ENCODE measurements at regions not wholly inside any gene's neighbourhood (a gene's known extent, or its start where the extent isn't known, plus 50 kb on each side); places are given as distances from the start of the nearest gene placed in this dataset.
A peak's percentile ranks its signal among the peaks of the same experiment; 100 is the strongest.

DNA sequence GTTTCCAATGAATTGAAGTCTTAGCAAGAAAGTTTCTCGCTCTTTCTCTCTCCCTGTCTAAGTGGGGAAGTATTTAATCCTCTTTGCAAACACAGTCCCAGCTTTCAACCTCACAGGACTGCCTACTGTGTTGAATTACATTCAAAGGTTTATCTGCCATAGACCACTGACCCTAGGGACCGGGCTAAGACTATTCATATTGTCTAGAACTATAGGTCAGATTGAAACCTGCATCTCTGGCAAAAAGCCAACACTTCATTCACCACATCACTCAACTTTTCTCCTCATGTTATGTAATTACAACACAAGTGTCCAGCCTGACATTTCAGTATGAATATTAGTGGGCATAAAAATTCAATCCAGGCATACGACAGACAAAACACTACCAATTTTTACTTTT lies 314.7 kb upstream of the RSPO3 start:
- Histone ChIP-seq H3K36me3 (no peaks in the 10 kb centered on the region), H3K4me3 (no peak overlapping the region), H3K9me3 (ENCODE audit: low read depth) (no peaks in the 10 kb centered on the region), H3K27me3 (no peaks in the 10 kb centered on the region), H3K4me1 (ENCODE audit: low read depth) (peaks cover 4% of the 10 kb centered on the region), H3K27ac (no peak overlapping the region)
- TF ChIP-seq, protein P1, sequence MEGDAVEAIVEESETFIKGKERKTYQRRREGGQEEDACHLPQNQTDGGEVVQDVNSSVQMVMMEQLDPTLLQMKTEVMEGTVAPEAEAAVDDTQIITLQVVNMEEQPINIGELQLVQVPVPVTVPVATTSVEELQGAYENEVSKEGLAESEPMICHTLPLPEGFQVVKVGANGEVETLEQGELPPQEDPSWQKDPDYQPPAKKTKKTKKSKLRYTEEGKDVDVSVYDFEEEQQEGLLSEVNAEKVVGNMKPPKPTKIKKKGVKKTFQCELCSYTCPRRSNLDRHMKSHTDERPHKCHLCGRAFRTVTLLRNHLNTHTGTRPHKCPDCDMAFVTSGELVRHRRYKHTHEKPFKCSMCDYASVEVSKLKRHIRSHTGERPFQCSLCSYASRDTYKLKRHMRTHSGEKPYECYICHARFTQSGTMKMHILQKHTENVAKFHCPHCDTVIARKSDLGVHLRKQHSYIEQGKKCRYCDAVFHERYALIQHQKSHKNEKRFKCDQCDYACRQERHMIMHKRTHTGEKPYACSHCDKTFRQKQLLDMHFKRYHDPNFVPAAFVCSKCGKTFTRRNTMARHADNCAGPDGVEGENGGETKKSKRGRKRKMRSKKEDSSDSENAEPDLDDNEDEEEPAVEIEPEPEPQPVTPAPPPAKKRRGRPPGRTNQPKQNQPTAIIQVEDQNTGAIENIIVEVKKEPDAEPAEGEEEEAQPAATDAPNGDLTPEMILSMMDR (IDR thresholded peaks at IDR 0.05; ENCODE audit: low read depth, low read length): no peak
- DNase-seq (ENCODE audit: low read depth in 1 of 2, low spot score in 1 of 2): no peak

DNA sequence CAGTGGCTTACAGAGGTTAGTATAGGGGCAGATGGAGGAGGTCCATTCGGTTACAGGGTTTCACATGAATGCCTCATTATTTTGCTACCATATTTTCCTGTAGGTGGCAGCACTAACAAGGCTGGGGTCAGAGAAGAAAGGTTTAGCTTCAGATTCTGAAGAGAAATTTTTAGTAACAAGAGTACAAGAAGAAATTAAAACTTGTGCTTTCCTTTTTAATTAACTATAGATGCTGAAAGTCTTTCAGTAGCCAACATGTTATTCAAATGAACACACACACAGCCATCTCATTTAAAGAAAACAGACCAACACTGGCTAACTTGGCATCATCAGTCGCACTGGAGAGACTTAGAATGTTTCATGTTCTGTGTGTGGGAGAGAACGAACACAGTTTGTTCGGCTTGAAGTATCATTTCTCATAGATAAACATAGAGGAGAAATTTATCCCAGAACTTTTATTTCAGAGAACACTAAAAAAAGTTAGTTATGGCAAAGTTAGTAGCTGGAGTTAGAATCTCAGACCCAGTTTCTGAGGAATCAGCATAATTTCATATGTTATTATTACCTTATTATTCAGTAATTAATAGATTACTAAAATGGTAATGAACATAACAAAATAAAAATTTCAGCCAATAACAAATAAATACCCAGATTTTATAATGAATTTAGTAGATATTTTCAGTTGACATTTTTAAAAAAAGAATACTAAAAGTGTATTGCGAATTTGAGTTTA lies 314.0 kb upstream of the RSPO3 start:
- Histone ChIP-seq H3K4me1 (ENCODE audit: low read depth) (peaks cover 6% of the 10 kb centered on the region), H3K36me3 (no peaks in the 10 kb centered on the region), H3K4me3 (no peak overlapping the region), H3K9me3 (ENCODE audit: low read depth) (no peaks in the 10 kb centered on the region), H3K27ac (no peak overlapping the region), H3K27me3 (no peaks in the 10 kb centered on the region)
- TF ChIP-seq, protein P1 (IDR thresholded peaks at IDR 0.05; ENCODE audit: low read depth, low read length): peak; percentile 74
- DNase-seq (ENCODE audit: low read depth in 1 of 2, low spot score in 1 of 2): peak; percentile 70 to 71

DNA sequence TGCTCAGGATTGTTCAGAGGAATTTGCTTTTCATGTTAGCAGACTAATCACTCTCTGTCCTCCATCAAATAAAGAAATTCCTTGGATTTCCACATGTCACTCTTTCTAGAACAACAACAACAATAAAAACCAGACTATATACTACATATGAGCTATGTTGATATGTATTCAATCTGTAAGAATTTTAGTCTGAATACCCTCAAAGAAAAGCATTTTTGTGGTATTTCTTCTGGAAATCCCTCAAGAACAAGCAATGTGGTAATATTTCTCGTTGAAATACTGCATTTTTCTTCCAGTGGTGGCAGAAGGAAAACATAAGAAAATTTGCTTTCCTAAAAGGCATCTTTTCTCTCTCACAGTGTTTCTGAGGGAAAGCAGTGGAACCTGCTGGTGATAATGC lies 312.6 kb upstream of the RSPO3 start:
- H3K27me3 ChIP-seq: no peaks in the 10 kb centered on the region
- peak in 1 of 2 donors; percentile 5 for DNase-seq (ENCODE audit: low read depth in 1 of 2, low spot score in 1 of 2)
- no peak overlapping the region for H3K27ac ChIP-seq
- no peaks in the 10 kb centered on the region for H3K36me3 ChIP-seq
- H3K4me3 ChIP-seq: no peak overlapping the region
- TF ChIP-seq, protein P1 (IDR thresholded peaks at IDR 0.05; ENCODE audit: low read depth, low read length): no peak
- peaks cover 6% of the 10 kb centered on the region for H3K4me1 ChIP-seq (ENCODE audit: low read depth)
- no peaks in the 10 kb centered on the region for H3K9me3 ChIP-seq (ENCODE audit: low read depth)

DNA sequence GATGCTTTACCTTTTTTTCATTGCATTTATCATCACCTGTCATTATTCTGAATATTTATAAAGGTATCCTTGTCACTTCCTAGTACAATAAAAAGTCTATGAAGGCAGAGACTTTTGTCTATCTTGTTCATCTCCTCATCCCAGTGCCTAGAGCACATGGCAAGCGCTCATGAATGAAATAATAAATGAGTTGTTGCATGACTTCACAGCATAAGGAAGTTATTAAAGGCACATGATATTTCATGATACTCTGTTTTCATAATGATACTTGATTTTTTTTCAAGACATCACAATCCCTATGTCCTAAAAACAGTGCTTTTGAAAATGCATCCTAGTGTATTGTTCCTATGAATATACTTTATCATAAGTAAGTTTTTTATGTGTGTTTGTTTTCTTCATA lies 310.6 kb upstream of the RSPO3 start:
- H3K36me3 ChIP-seq: no peaks in the 10 kb centered on the region
- H3K4me3 ChIP-seq: no peak overlapping the region
- H3K27me3 ChIP-seq: no peaks in the 10 kb centered on the region
- H3K4me1 ChIP-seq (ENCODE audit: low read depth): peaks cover 15% of the 10 kb centered on the region
- H3K27ac ChIP-seq: no peak overlapping the region
- no peaks in the 10 kb centered on the region for H3K9me3 ChIP-seq (ENCODE audit: low read depth)
- no peak for DNase-seq (ENCODE audit: low read depth in 1 of 2, low spot score in 1 of 2)
- TF ChIP-seq, protein P1 (IDR thresholded peaks at IDR 0.05; ENCODE audit: low read depth, low read length): no peak

DNA sequence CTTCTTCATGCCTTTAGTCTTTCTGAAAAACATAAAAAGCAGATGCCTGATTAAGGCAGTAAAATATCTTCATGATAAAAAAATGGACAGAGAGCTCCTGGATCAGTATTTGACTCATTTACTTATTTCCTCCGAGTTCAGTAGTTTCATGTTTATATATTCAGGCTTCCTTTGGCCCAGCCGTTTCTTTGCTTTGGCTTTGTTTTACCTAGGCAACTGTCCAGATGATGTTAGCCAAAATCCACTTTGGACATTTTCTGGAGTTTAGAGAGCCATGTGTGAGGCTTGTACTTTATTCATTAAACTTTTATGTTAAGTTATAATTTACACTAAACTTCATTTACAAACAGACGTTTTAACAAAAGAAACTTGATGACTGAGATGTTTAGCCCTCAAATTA lies 307.1 kb upstream of the RSPO3 start:
- DNase-seq (ENCODE audit: low read depth in 1 of 2, low spot score in 1 of 2): peak in 1 of 2 donors; percentile 40

More for the DNA sequence above, 307.1 kb upstream of the RSPO3 start:
- no peak overlapping the region for H3K4me3 ChIP-seq
- H3K4me1 ChIP-seq (ENCODE audit: low read depth): peaks cover 19% of the 10 kb centered on the region
- no peaks in the 10 kb centered on the region for H3K9me3 ChIP-seq (ENCODE audit: low read depth)
- TF ChIP-seq, protein P1 (IDR thresholded peaks at IDR 0.05; ENCODE audit: low read depth, low read length): no peak
- H3K27ac ChIP-seq: no peak overlapping the region
- H3K27me3 ChIP-seq: no peaks in the 10 kb centered on the region
- H3K36me3 ChIP-seq: no peaks in the 10 kb centered on the region

Measured in cardiac muscle cell (in vitro differentiated cells and primary cell).